DLD1 (cell line): ENCODE measurements at regions not wholly inside any gene's neighbourhood (a gene's known extent, or its start where the extent isn't known, plus 50 kb on each side); places are given as distances from the start of the nearest gene placed in this dataset.

ENCODE experiments used
- in situ Hi-C: cut with HindIII; loops from 2 replicates; pipeline ENCODE4 v1.10.0; 2017; ENCODE audit warnings: low sequenced_read_pairs

- in situ Hi-C loops, result no loop called here
These were observed 154.9 kb downstream of the ZNF608 start for GRCh38 chr5:124591583-124591982.

GRCh38 chr5:124590686-124591085 lies 155.8 kb downstream of the ZNF608 start:
- in situ Hi-C loops, result no loop called here

GRCh38 chr5:124587280-124587679 lies 159.2 kb downstream of the ZNF608 start:
- in situ Hi-C loops, result no loop called here

GRCh38 chr5:124584991-124585715 lies 161.3 kb downstream of the ZNF608 start:
- in situ Hi-C loops, result no loop called here

- in situ Hi-C loops, result no loop called here
These were observed 162.7 kb downstream of the ZNF608 start for GRCh38 chr5:124583469-124584350.

- in situ Hi-C loops, result no loop called here
These were observed 163.9 kb downstream of the ZNF608 start for GRCh38 chr5:124582561-124582840.

GRCh38 chr5:124581738-124582560 lies 164.5 kb downstream of the ZNF608 start:
- in situ Hi-C loops, result no loop called here

GRCh38 chr5:124580925-124581737 lies 165.3 kb downstream of the ZNF608 start:
- in situ Hi-C loops, result no loop called here

- in situ Hi-C loops, result no loop called here
These were observed 165.9 kb downstream of the ZNF608 start for GRCh38 chr5:124580512-124580911.

GRCh38 chr5:124576848-124577409 lies 169.5 kb downstream of the ZNF608 start:
- in situ Hi-C loops, result no loop called here

GRCh38 chr5:124575725-124576124 lies 170.7 kb downstream of the ZNF608 start:
- in situ Hi-C loops, result no loop called here

- in situ Hi-C loops, result no loop called here
These were observed 171.7 kb downstream of the ZNF608 start for GRCh38 chr5:124574521-124575436.

GRCh38 chr5:124572971-124573370 lies 173.5 kb downstream of the ZNF608 start:
- in situ Hi-C loops, result no loop called here

GRCh38 chr5:124570285-124571035 lies 176.0 kb downstream of the ZNF608 start:
- in situ Hi-C loops, result no loop called here

- in situ Hi-C loops, result no loop called here
These were observed 179.5 kb downstream of the ZNF608 start for GRCh38 chr5:124566875-124567450.

GRCh38 chr5:124561451-124561850 lies 185.0 kb downstream of the ZNF608 start:
- in situ Hi-C loops, result no loop called here

GRCh38 chr5:124560370-124560769 lies 186.1 kb downstream of the ZNF608 start:
- in situ Hi-C loops, result no loop called here

- in situ Hi-C loops, result no loop called here
These were observed 188.7 kb downstream of the ZNF608 start for GRCh38 chr5:124557761-124558160.
